Ishikawa (cell line): ENCODE measurements at regions not wholly inside any gene's neighbourhood (a gene's known extent, or its start where the extent isn't known, plus 50 kb on each side); places are given as distances from the start of the nearest gene placed in this dataset.

Experiments used
- CREB1 ChIP-seq: IDR thresholded peaks from 2 replicates; pipeline ENCODE4 v1.6.1; 2012; ENCODE audit warnings: low read depth
- EGR1 ChIP-seq: IDR thresholded peaks from 2 replicates; pipeline ENCODE4 v1.6.1; 2012
- EP300 ChIP-seq: IDR thresholded peaks from 2 replicates; pipeline ENCODE4 v1.6.1; 2012; ENCODE audit warnings: borderline replicate concordance
- FOXM1 ChIP-seq: IDR thresholded peaks from 2 replicates; pipeline ENCODE4 v1.6.1; 2012; ENCODE audit warnings: low read depth, borderline replicate concordance
- NFIC ChIP-seq: IDR thresholded peaks from 2 replicates; pipeline ENCODE4 v1.6.1; 2012
- RAD21 ChIP-seq: IDR thresholded peaks from 2 replicates; pipeline ENCODE4 v1.6.1; 2012; ENCODE audit warnings: low read depth
- TAF1 ChIP-seq: IDR thresholded peaks from 2 replicates; pipeline ENCODE4 v1.6.1; 2012; ENCODE audit warnings: low read depth, mild to moderate bottlenecking
- TCF12 ChIP-seq: IDR thresholded peaks from 2 replicates; pipeline ENCODE4 v1.6.1; 2012; ENCODE audit warnings: low read depth
- ZBTB7A ChIP-seq: IDR thresholded peaks from 2 replicates; pipeline ENCODE4 v1.6.1; 2012; ENCODE audit warnings: low read depth
- TF ChIP-seq, protein P1 (sequence below): IDR thresholded peaks from 2 replicates; pipeline ENCODE4 v1.6.1; 2012
- TF ChIP-seq, protein P2 (sequence below): IDR thresholded peaks from 2 replicates; pipeline ENCODE4 v1.6.1; 2012; ENCODE audit warnings: low read depth, mild to moderate bottlenecking
- TF ChIP-seq, protein P3 (sequence below): IDR thresholded peaks from 2 replicates; pipeline ENCODE4 v1.6.1; 2012

DNA sequence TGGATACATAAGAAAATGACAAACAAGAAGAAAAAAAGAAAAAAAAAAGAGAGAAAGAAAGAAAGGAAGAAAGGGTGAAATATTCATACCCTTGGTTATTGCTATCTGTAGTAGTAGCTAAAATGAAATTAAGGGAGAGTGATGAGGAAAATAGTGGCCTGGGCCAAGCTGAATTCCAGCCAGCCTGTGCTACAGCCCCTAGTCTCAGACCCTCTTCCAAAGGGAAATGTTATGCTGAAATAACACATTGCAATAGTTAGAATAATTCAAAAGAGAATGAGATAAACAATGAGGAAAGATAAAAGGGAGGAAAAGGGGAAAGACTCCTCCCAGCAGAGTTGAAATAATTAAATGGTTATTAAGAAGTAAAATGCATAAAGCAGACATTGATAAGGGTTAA, 268.4 kb upstream of the ROBO1 start:
- TF ChIP-seq, protein P1, sequence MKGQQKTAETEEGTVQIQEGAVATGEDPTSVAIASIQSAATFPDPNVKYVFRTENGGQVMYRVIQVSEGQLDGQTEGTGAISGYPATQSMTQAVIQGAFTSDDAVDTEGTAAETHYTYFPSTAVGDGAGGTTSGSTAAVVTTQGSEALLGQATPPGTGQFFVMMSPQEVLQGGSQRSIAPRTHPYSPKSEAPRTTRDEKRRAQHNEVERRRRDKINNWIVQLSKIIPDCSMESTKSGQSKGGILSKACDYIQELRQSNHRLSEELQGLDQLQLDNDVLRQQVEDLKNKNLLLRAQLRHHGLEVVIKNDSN: no peak
- TF ChIP-seq CREB1 (no peak), TAF1 (no peak), ZBTB7A (no peak), EGR1 (no peak), EP300 (no peak), RAD21 (no peak), NFIC (no peak), FOXM1 (no peak), TCF12 (no peak)
- TF ChIP-seq, protein P2, sequence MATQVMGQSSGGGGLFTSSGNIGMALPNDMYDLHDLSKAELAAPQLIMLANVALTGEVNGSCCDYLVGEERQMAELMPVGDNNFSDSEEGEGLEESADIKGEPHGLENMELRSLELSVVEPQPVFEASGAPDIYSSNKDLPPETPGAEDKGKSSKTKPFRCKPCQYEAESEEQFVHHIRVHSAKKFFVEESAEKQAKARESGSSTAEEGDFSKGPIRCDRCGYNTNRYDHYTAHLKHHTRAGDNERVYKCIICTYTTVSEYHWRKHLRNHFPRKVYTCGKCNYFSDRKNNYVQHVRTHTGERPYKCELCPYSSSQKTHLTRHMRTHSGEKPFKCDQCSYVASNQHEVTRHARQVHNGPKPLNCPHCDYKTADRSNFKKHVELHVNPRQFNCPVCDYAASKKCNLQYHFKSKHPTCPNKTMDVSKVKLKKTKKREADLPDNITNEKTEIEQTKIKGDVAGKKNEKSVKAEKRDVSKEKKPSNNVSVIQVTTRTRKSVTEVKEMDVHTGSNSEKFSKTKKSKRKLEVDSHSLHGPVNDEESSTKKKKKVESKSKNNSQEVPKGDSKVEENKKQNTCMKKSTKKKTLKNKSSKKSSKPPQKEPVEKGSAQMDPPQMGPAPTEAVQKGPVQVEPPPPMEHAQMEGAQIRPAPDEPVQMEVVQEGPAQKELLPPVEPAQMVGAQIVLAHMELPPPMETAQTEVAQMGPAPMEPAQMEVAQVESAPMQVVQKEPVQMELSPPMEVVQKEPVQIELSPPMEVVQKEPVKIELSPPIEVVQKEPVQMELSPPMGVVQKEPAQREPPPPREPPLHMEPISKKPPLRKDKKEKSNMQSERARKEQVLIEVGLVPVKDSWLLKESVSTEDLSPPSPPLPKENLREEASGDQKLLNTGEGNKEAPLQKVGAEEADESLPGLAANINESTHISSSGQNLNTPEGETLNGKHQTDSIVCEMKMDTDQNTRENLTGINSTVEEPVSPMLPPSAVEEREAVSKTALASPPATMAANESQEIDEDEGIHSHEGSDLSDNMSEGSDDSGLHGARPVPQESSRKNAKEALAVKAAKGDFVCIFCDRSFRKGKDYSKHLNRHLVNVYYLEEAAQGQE: no peak
- TF ChIP-seq, protein P3, sequence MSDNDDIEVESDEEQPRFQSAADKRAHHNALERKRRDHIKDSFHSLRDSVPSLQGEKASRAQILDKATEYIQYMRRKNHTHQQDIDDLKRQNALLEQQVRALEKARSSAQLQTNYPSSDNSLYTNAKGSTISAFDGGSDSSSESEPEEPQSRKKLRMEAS: no peak
